ENCODE measurements at regions not wholly inside any gene's neighbourhood (a gene's known extent, or its start where the extent isn't known, plus 50 kb on each side); places are given as distances from the start of the nearest gene placed in this dataset.
"Not testable (repeated sequence)": the region's sequence is repeated elsewhere in the genome, so short reads cannot be mapped to it uniquely, and the experiment has no call there.

DNA sequence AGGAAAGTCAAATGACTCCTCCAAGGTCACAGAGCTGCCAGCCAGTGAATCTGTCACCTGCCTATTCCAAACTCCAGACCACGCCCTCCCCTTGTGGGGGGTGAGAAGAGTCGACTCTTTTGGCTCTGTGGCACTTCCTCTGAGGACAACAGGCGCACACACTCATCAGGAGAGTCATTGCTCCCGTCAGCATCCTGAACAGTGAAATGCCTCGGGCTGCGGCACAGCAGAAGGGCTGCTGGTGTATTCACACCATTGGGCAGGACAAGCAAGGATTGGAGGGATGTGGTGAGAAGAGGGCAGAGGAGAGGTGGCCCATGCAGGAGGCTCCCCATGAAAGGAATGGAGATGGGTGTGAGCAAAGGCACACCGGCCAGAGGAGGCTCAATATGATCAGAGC, 239.0 kb downstream of the TOMM20 start:
- POLR2A ChIA-PET = no interaction called here

DNA sequence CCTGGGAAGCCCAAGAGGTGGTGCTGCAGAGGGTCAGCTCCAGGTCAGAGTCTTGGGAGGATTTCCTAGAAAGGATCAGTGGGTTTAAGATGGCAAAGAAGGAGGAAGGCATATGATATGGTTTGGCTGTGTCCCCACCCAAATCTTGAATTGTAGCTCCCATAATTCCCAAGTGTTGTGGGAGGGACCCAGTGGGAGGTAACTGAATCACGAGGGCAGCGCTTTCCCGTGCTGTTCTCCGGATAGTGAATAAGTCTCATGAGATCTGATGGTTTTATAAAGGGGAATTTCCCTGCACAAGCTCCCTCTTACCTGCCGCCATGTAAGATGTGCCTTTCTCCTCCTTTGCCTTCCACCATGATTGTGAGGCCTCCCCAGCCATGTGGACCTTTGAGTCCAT, 240.4 kb downstream of the TOMM20 start:
- intact Hi-C loops (cut with micrococcal nuclease); H3K27ac Mint-ChIP-seq: not testable (repeated sequence)
- WGBS (ENCODE audit: insufficient coverage) = no CpG with 5 or more reads among the region's 5 CpGs

More for the DNA sequence above, 239.0 kb downstream of the TOMM20 start:
- Mint-ChIP-seq H3K4me3 (no peak overlapping the region), H3K9me3 (ENCODE audit: insufficient read depth) (no peaks in the 10 kb centered on the region), H3K4me1 (no peaks in the 10 kb centered on the region), H3K27me3 (no peaks in the 10 kb centered on the region), H3K27ac (no peak overlapping the region)
- Histone ChIP-seq H4K20me1 (ENCODE audit: control insufficient read depth, insufficient read depth, low read length, poor library complexity, severe bottlenecking) (no peaks in the 10 kb centered on the region), H3K36me3 (replicated peaks in 1 of 2; ENCODE audit: control extremely low read depth in 1 of 2, control insufficient read depth in 1 of 2, extremely low read depth in 1 of 2, insufficient read depth in 2 of 2, low read length in 1 of 2) (no peaks in the 10 kb centered on the region), H3K9ac (ENCODE audit: low read length) (no peak overlapping the region), H3K27me3 (replicated peaks in 1 of 4; ENCODE audit: control extremely low read depth in 1 of 4, control insufficient read depth in 3 of 4, insufficient read depth in 4 of 4, low read length in 3 of 4) (no peaks in the 10 kb centered on the region), H3K79me2 (ENCODE audit: control insufficient read depth, insufficient read depth, low read length) (no peaks in the 10 kb centered on the region), H3K27ac (ENCODE audit: low read length in 2 of 2) (no peak overlapping the region), H3K9me3 (ENCODE audit: control extremely low read depth in 1 of 3, control insufficient read depth in 2 of 3, insufficient read depth in 1 of 3, low read length in 2 of 3) (no peaks in the 10 kb centered on the region), H3K4me2 (replicated peaks; ENCODE audit: low read depth, low read length, poor library complexity, severe bottlenecking) (no peak overlapping the region), H3K4me1 (ENCODE audit: control insufficient read depth in 2 of 2, insufficient read depth in 2 of 2, low read length in 2 of 2) (no peaks in the 10 kb centered on the region), H2AFZ (ENCODE audit: insufficient read depth, low read depth, low read length, poor library complexity, severe bottlenecking) (no peak overlapping the region), H3K4me3 (ENCODE audit: control extremely low read depth in 1 of 5, extremely low read depth in 1 of 5, insufficient read depth in 1 of 5, low read depth in 2 of 5, low read length in 4 of 5) (no peak overlapping the region)
- WGBS (ENCODE audit: insufficient coverage) = 74% methylated on average over 6 of the region's 7 CpGs
- no peak for TF ChIP-seq EZH2 (IDR thresholded peaks at IDR 0.05; ENCODE audit: borderline replicate concordance, insufficient read depth, low read depth, low read length, poor library complexity, severe bottlenecking)
- TF ChIP-seq, protein P1, sequence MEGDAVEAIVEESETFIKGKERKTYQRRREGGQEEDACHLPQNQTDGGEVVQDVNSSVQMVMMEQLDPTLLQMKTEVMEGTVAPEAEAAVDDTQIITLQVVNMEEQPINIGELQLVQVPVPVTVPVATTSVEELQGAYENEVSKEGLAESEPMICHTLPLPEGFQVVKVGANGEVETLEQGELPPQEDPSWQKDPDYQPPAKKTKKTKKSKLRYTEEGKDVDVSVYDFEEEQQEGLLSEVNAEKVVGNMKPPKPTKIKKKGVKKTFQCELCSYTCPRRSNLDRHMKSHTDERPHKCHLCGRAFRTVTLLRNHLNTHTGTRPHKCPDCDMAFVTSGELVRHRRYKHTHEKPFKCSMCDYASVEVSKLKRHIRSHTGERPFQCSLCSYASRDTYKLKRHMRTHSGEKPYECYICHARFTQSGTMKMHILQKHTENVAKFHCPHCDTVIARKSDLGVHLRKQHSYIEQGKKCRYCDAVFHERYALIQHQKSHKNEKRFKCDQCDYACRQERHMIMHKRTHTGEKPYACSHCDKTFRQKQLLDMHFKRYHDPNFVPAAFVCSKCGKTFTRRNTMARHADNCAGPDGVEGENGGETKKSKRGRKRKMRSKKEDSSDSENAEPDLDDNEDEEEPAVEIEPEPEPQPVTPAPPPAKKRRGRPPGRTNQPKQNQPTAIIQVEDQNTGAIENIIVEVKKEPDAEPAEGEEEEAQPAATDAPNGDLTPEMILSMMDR (IDR thresholded peaks at IDR 0.05) = no peak
- CTCF ChIA-PET = no interaction called here
- ATAC-seq (ENCODE audit: low read depth) (no peak), DNase-seq (no peak)
- intact Hi-C loops (cut with micrococcal nuclease) = no loop called here

More for the DNA sequence above, 240.4 kb downstream of the TOMM20 start:
- H3K9ac ChIP-seq (ENCODE audit: low read length); H3K9me3 Mint-ChIP-seq (ENCODE audit: insufficient read depth); H3K79me2 ChIP-seq (ENCODE audit: control insufficient read depth, insufficient read depth, low read length); ATAC-seq (ENCODE audit: low read depth); H3K4me1 ChIP-seq (ENCODE audit: control insufficient read depth in 2 of 2, insufficient read depth in 2 of 2, low read length in 2 of 2); H3K36me3 ChIP-seq (replicated peaks in 1 of 2; ENCODE audit: control extremely low read depth in 1 of 2, control insufficient read depth in 1 of 2, extremely low read depth in 1 of 2, insufficient read depth in 2 of 2, low read length in 1 of 2); DNase-seq; H3K27me3 Mint-ChIP-seq; CTCF ChIA-PET; POLR2A ChIA-PET; H4K20me1 ChIP-seq (ENCODE audit: control insufficient read depth, insufficient read depth, low read length, poor library complexity, severe bottlenecking); H3K27ac ChIP-seq (ENCODE audit: low read length in 2 of 2); H2AFZ ChIP-seq (ENCODE audit: insufficient read depth, low read depth, low read length, poor library complexity, severe bottlenecking); H3K4me3 Mint-ChIP-seq; H3K9me3 ChIP-seq (ENCODE audit: control extremely low read depth in 1 of 3, control insufficient read depth in 2 of 3, insufficient read depth in 1 of 3, low read length in 2 of 3); H3K4me1 Mint-ChIP-seq; H3K4me3 ChIP-seq (ENCODE audit: control extremely low read depth in 1 of 5, extremely low read depth in 1 of 5, insufficient read depth in 1 of 5, low read depth in 2 of 5, low read length in 4 of 5); H3K4me2 ChIP-seq (replicated peaks; ENCODE audit: low read depth, low read length, poor library complexity, severe bottlenecking); H3K27me3 ChIP-seq (replicated peaks in 1 of 4; ENCODE audit: control extremely low read depth in 1 of 4, control insufficient read depth in 3 of 4, insufficient read depth in 4 of 4, low read length in 3 of 4): not testable (repeated sequence)
